OCI-LY1 (cell line): ENCODE measurements at regions not wholly inside any gene's neighbourhood (a gene's known extent, or its start where the extent isn't known, plus 50 kb on each side); places are given as distances from the start of the nearest gene placed in this dataset.

ENCODE experiments used
- H2AFZ ChIP-seq: fragments of 200-600 bp; sonication (generic), shearing (Covaris generic); 2 replicates; pipeline ENCODE4 v1.6.0; 2014; ENCODE audit warnings: antibody characterized with exemption, mild to moderate bottlenecking, low read length
- H3F3A ChIP-seq: fragments of 200-600 bp; sonication (generic), shearing (Covaris generic); 2 replicates; pipeline ENCODE4 v1.6.0; 2014; ENCODE audit warnings: mild to moderate bottlenecking, antibody characterized with exemption, low read length, moderate library complexity; ENCODE audit not compliant: insufficient read depth
- H3K27ac ChIP-seq: fragments of 200-600 bp; sonication (generic); 2 replicates; pipeline ENCODE4 v1.5.1; 2014; ENCODE audit warnings: low read length, mixed run types, mild to moderate bottlenecking, low read depth; ENCODE audit not compliant: poor library complexity, severe bottlenecking
- H3K27me3 ChIP-seq: fragments of 200-600 bp; sonication (generic); 2 replicates; pipeline ENCODE4 v1.6.0; 2014; ENCODE audit warnings: antibody characterized with exemption, mild to moderate bottlenecking, low read length, moderate library complexity; ENCODE audit not compliant: insufficient read depth
- H3K36me3 ChIP-seq: fragments of 200-600 bp; sonication (generic); 2 replicates; pipeline ENCODE4 v1.6.1; 2014; ENCODE audit warnings: mild to moderate bottlenecking, antibody characterized with exemption, low read length, moderate library complexity, mixed read lengths; ENCODE audit not compliant: insufficient read depth
- H3K4me1 ChIP-seq: fragments of 200-600 bp; sonication (generic); 2 replicates; pipeline ENCODE4 v1.5.1; 2014; ENCODE audit warnings: mild to moderate bottlenecking, low read length, moderate library complexity; ENCODE audit not compliant: insufficient read depth, severe bottlenecking
- H3K4me2 ChIP-seq: fragments of 200-600 bp; sonication (generic), shearing (Covaris generic); 2 replicates; pipeline ENCODE4 v1.6.1; 2014; ENCODE audit warnings: low read length
- H3K4me3 ChIP-seq: fragments of 200-600 bp; sonication (generic); 2 replicates; pipeline ENCODE4 v1.5.1; 2014; ENCODE audit warnings: low read length, low read depth, mild to moderate bottlenecking, mixed read lengths; ENCODE audit not compliant: poor library complexity, severe bottlenecking
- H3K79me2 ChIP-seq: fragments of 200-600 bp; shearing (Covaris generic); 2 replicates; pipeline ENCODE4 v1.6.1; 2016; ENCODE audit warnings: mixed run types, low read length, mixed read lengths; ENCODE audit not compliant: insufficient read depth
- H3K9ac ChIP-seq: fragments of 200-600 bp; sonication (generic), shearing (Covaris generic); 2 replicates; pipeline ENCODE4 v1.6.1; 2014; ENCODE audit warnings: mild to moderate bottlenecking, low read length, mixed read lengths
- H3K9me2 ChIP-seq: fragments of 200-600 bp; sonication (generic), shearing (Covaris generic); 2 replicates; pipeline ENCODE4 v1.6.1; 2014; ENCODE audit warnings: low read depth, mild to moderate bottlenecking, low read length, mixed read lengths
- H3K9me3 ChIP-seq: fragments of 200-600 bp; shearing (Covaris generic); 2 replicates; pipeline ENCODE4 v1.6.1; 2014; ENCODE audit warnings: low read length, mixed read lengths
- H4K20me1 ChIP-seq: fragments of 200-600 bp; sonication (generic), shearing (Covaris generic); 2 replicates; pipeline ENCODE4 v1.6.0; 2016; ENCODE audit warnings: mild to moderate bottlenecking, low read length; ENCODE audit not compliant: insufficient read depth
- EZH2 ChIP-seq: fragments of 200-600 bp; sonication (generic), shearing (Covaris generic); IDR thresholded peaks from 2 replicates; pipeline ENCODE4 v1.8.0; 2017; ENCODE audit warnings: borderline replicate concordance, mixed run types, mild to moderate bottlenecking, antibody characterized with exemption, low read length, moderate library complexity, mixed read lengths
- TF ChIP-seq, protein P1 (sequence below): fragments of 200-600 bp; sonication (generic), shearing (Covaris generic); IDR thresholded peaks from 2 replicates; pipeline ENCODE4 v1.5.1; 2017; ENCODE audit warnings: mild to moderate bottlenecking, antibody characterized with exemption, low read length, moderate library complexity, mixed read lengths

DNA sequence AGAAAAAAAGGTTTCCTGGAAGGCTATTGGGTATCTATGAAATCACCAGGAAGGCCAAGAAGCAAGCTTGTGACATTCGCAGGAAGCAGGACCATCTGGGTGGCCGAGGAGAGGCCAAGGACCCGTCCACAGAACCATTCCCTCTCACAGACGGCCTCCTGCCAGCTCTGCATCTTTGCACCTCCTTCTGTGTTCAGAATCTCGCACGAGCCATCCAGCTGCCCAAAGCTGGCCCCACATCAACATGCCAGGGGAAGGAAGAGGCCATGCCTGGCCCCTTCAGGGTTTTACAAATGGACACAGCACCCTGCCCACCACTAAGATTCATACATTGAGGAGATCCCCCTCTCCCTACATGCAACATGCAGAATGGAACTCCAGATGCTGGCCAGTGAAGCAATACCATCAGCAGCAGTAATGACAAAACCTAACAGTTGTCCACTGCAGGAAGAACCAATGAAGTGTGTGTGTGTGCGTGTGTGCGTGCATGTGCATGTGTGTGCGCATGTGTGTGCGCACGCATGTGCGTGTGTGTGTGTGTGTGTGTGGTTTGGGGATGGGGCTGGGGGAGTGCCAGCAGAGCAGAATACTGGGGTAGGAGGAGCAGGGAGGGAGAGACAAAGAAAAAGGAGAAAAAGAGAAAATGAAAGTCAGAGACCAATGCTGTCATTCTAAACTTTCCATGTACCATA is 184.2 kb upstream of the FOXQ1 start:
- H3K4me3 ChIP-seq = no peak overlapping the region
- no peak for TF ChIP-seq EZH2
- TF ChIP-seq, protein P1, sequence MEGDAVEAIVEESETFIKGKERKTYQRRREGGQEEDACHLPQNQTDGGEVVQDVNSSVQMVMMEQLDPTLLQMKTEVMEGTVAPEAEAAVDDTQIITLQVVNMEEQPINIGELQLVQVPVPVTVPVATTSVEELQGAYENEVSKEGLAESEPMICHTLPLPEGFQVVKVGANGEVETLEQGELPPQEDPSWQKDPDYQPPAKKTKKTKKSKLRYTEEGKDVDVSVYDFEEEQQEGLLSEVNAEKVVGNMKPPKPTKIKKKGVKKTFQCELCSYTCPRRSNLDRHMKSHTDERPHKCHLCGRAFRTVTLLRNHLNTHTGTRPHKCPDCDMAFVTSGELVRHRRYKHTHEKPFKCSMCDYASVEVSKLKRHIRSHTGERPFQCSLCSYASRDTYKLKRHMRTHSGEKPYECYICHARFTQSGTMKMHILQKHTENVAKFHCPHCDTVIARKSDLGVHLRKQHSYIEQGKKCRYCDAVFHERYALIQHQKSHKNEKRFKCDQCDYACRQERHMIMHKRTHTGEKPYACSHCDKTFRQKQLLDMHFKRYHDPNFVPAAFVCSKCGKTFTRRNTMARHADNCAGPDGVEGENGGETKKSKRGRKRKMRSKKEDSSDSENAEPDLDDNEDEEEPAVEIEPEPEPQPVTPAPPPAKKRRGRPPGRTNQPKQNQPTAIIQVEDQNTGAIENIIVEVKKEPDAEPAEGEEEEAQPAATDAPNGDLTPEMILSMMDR = no peak
- H3K4me1 ChIP-seq = no peaks in the 10 kb centered on the region
- H3K27ac ChIP-seq = no peak overlapping the region
- no peaks in the 10 kb centered on the region for H3K36me3 ChIP-seq
- no peaks in the 10 kb centered on the region for H3K79me2 ChIP-seq
- H3K9me3 ChIP-seq = no peaks in the 10 kb centered on the region
- H3K4me2 ChIP-seq = no peak overlapping the region
- H3K9ac ChIP-seq = no peak overlapping the region
- H2AFZ ChIP-seq = no peak overlapping the region
- no peaks in the 10 kb centered on the region for H3K9me2 ChIP-seq
- no peaks in the 10 kb centered on the region for H3F3A ChIP-seq
- H3K27me3 ChIP-seq = no peaks in the 10 kb centered on the region
- no peaks in the 10 kb centered on the region for H4K20me1 ChIP-seq

DNA sequence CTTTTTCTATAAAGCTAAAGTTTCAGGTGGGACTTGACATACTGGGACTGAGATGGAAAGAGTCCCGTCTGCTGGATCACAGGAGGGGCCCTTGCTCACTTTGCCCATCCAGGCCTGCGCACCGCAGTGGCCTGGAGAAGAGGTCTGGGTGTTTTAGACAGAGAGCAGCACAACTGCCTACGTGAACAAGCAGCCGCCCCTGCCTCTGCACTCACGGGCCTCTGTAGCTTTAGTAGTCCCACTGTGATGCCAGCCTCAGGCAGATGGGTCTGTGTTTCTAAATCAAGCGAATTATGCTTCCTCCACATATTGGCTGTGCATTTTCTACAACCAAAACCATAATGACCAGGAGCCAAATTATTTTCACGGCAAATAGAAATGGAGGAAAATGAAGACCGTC is 184.8 kb upstream of the FOXQ1 start:
- Histone ChIP-seq H3K27ac (no peak overlapping the region), H3K9me3 (no peaks in the 10 kb centered on the region), H4K20me1 (no peaks in the 10 kb centered on the region), H3K79me2 (no peaks in the 10 kb centered on the region), H3K4me2 (no peak overlapping the region), H3K9me2 (no peaks in the 10 kb centered on the region), H3K4me3 (no peak overlapping the region), H3K4me1 (no peaks in the 10 kb centered on the region), H3K27me3 (no peaks in the 10 kb centered on the region), H3F3A (no peaks in the 10 kb centered on the region), H3K36me3 (no peaks in the 10 kb centered on the region), H2AFZ (no peak overlapping the region), H3K9ac (no peak overlapping the region)
- TF ChIP-seq EZH2 = no peak
- TF ChIP-seq, protein P1 = no peak

DNA sequence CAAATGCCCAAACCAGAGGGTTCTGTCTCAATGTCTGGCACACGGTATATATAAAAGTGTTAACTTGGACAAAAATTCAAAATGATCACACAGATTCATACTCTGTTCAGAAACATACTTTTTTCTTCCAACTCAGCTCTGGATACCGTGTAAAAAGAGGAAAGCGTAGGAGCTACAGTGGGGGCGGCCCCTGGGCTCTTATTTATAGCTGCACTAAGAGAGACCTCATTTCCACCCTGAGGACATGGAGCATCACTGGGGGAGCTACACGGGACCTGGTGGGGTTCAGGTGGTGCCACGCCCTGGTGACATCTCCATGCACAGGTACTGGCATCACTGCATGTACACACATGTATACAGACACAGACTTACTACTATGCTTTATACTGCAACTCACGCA is 185.9 kb upstream of the FOXQ1 start:
- Histone ChIP-seq H3K9me2 (no peaks in the 10 kb centered on the region), H3K36me3 (no peaks in the 10 kb centered on the region), H3K79me2 (no peaks in the 10 kb centered on the region), H3K4me3 (no peak overlapping the region), H4K20me1 (no peaks in the 10 kb centered on the region), H3K9me3 (no peaks in the 10 kb centered on the region), H3K4me2 (no peak overlapping the region), H3K27ac (no peak overlapping the region), H3K27me3 (no peaks in the 10 kb centered on the region), H3F3A (no peaks in the 10 kb centered on the region), H3K9ac (no peak overlapping the region), H2AFZ (no peak overlapping the region), H3K4me1 (no peaks in the 10 kb centered on the region)
- TF ChIP-seq, protein P1 = no peak
- no peak for TF ChIP-seq EZH2
